NCI-H446 (cell line): ENCODE measurements at regions not wholly inside any gene's neighbourhood (a gene's known extent, or its start where the extent isn't known, plus 50 kb on each side); places are given as distances from the start of the nearest gene placed in this dataset.
"Not testable (repeated sequence)": the region's sequence is repeated elsewhere in the genome, so short reads cannot be mapped to it uniquely, and the experiment has no call there.

ENCODE experiments used
- DNase-seq, 2 experiments: peaks; one replicate each; lab custom pipeline; 2025; lab: John Stamatoyannopoulos, UW

- no peak for DNase-seq
Measured at GRCh38 chrX:41984628-41985027, 61.3 kb upstream of the CASK start.

GRCh38 chrX:41982953-41983352 lies 59.6 kb upstream of the CASK start:
- DNase-seq, result no peak

- DNase-seq, result no peak
Measured at GRCh38 chrX:41981481-41982013, 58.2 kb upstream of the CASK start.

- not testable (repeated sequence) for DNase-seq
Measured at GRCh38 chrX:41974677-41975076, 51.3 kb upstream of the CASK start.

- no peak for DNase-seq
Measured at GRCh38 chrX:41973208-41973607, 49.9 kb upstream of the CASK start.
